HG03095 (cell line): ENCODE measurements at regions not wholly inside any gene's neighbourhood (a gene's known extent, or its start where the extent isn't known, plus 50 kb on each side); places are given as distances from the start of the nearest gene placed in this dataset.

Experiments used
- ATAC-seq: cut with Tn5 transposase; IDR thresholded peaks from one replicate; pipeline ENCODE4 v1.9.1; 2021; ENCODE audit warnings: moderate library complexity; ENCODE audit not compliant: unreplicated experiment

GRCh38 chr2:147231081-147231480 is 613.7 kb upstream of the ACVR2A start:
- ATAC-seq = no peak

GRCh38 chr2:147227313-147227712 is 617.5 kb upstream of the ACVR2A start:
- no peak for ATAC-seq

GRCh38 chr2:147224070-147224469 is 620.8 kb upstream of the ACVR2A start:
- no peak for ATAC-seq

GRCh38 chr2:147223553-147224060 is 621.2 kb upstream of the ACVR2A start:
- no peak for ATAC-seq

GRCh38 chr2:147223119-147223518 is 621.7 kb upstream of the ACVR2A start:
- peak; percentile 66 for ATAC-seq

- ATAC-seq = peak; percentile 62
These were observed 622.3 kb upstream of the ACVR2A start for GRCh38 chr2:147222506-147222905.

- no peak for ATAC-seq
These were observed 629.9 kb upstream of the ACVR2A start for GRCh38 chr2:147214914-147215313.

- ATAC-seq = no peak
These were observed 633.3 kb upstream of the ACVR2A start for GRCh38 chr2:147211484-147211883.

- ATAC-seq = no peak
These were observed 640.7 kb upstream of the ACVR2A start for GRCh38 chr2:147204102-147204501.

- ATAC-seq = no peak
These were observed 646.1 kb upstream of the ACVR2A start for GRCh38 chr2:147198651-147199171.

- ATAC-seq = no peak
These were observed 646.9 kb upstream of the ACVR2A start for GRCh38 chr2:147197754-147198483.

GRCh38 chr2:147182260-147182659 is 662.6 kb upstream of the ACVR2A start:
- peak; percentile 55 for ATAC-seq

- ATAC-seq = peak; percentile 60
These were observed 663.3 kb upstream of the ACVR2A start for GRCh38 chr2:147181351-147182029.

- ATAC-seq = no peak
These were observed 667.6 kb upstream of the ACVR2A start for GRCh38 chr2:147177071-147177857.

GRCh38 chr2:147174824-147175254 is 670.0 kb upstream of the ACVR2A start:
- ATAC-seq = no peak

GRCh38 chr2:147173798-147174197 is 671.0 kb upstream of the ACVR2A start:
- no peak for ATAC-seq

GRCh38 chr2:147173189-147173581 is 671.6 kb upstream of the ACVR2A start:
- ATAC-seq = no peak

- no peak for ATAC-seq
These were observed 672.2 kb upstream of the ACVR2A start for GRCh38 chr2:147172493-147173188.

- ATAC-seq = no peak
These were observed 672.9 kb upstream of the ACVR2A start for GRCh38 chr2:147171941-147172340.

- ATAC-seq = no peak
These were observed 673.9 kb upstream of the ACVR2A start for GRCh38 chr2:147170932-147171331.
